ENCODE measurements at regions not wholly inside any gene's neighbourhood (a gene's known extent, or its start where the extent isn't known, plus 50 kb on each side); places are given as distances from the start of the nearest gene placed in this dataset.

GRCh38 chr6:111978532-111979149 lies 75.3 kb upstream of the CCN6 start:
- ATAC-seq, result no peak
- no peak overlapping the region for H3K27ac ChIP-seq
- DNase-seq, result no peak
- no peaks in the 10 kb centered on the region for H3K27me3 ChIP-seq
- H3K4me1 ChIP-seq, result no peaks in the 10 kb centered on the region
- no peaks in the 10 kb centered on the region for H3K9me3 ChIP-seq
- WGBS (ENCODE audit: insufficient coverage, low coverage, low lambda C conversion rate, missing lambda C conversion rate), result 69% methylated on average over 2 of the region's 3 CpGs
- TF ChIP-seq CTCF (IDR thresholded peaks at IDR 0.05), result no peak
- TF ChIP-seq POLR2A (IDR thresholded peaks at IDR 0.05), result no peak
- no peaks in the 10 kb centered on the region for H3K36me3 ChIP-seq
- intact Hi-C loops (cut with DNase I), result no loop called here
- no peak overlapping the region for H3K4me3 ChIP-seq

- ATAC-seq (no peak), DNase-seq (no peak)
- Histone ChIP-seq H3K4me1 (no peaks in the 10 kb centered on the region), H3K27me3 (no peaks in the 10 kb centered on the region), H3K9me3 (no peaks in the 10 kb centered on the region), H3K27ac (no peak overlapping the region), H3K4me3 (no peak overlapping the region), H3K36me3 (no peaks in the 10 kb centered on the region)
- 66% methylated on average over 6 of the region's 6 CpGs for WGBS (ENCODE audit: insufficient coverage, low coverage, low lambda C conversion rate, missing lambda C conversion rate)
- no peak for TF ChIP-seq POLR2A (IDR thresholded peaks at IDR 0.05)
- TF ChIP-seq CTCF (IDR thresholded peaks at IDR 0.05), result no peak
- intact Hi-C loops (cut with DNase I), result no loop called here
Observed at GRCh38 chr6:111979633-111980032, 74.3 kb upstream of the CCN6 start.

- H3K9me3 ChIP-seq, result no peaks in the 10 kb centered on the region
- no peak overlapping the region for H3K27ac ChIP-seq
- H3K36me3 ChIP-seq, result no peaks in the 10 kb centered on the region
- no peaks in the 10 kb centered on the region for H3K27me3 ChIP-seq
- WGBS (ENCODE audit: insufficient coverage, low coverage, low lambda C conversion rate, missing lambda C conversion rate), result 49% methylated on average over 6 of the region's 6 CpGs
- ATAC-seq (no peak), DNase-seq (no peak)
- intact Hi-C loops (cut with DNase I), result no loop called here
- no peak overlapping the region for H3K4me3 ChIP-seq
- no peak for TF ChIP-seq POLR2A (IDR thresholded peaks at IDR 0.05)
- TF ChIP-seq CTCF (IDR thresholded peaks at IDR 0.05), result no peak
- no peaks in the 10 kb centered on the region for H3K4me1 ChIP-seq
Observed at GRCh38 chr6:111980143-111980542, 73.8 kb upstream of the CCN6 start.

GRCh38 chr6:111980971-111981840 lies 72.7 kb upstream of the CCN6 start:
- intact Hi-C loops (cut with DNase I), result no loop called here
- H3K27me3 ChIP-seq, result no peaks in the 10 kb centered on the region
- DNase-seq, result no peak
- H3K4me3 ChIP-seq, result no peak overlapping the region
- H3K4me1 ChIP-seq, result no peaks in the 10 kb centered on the region
- 42% methylated on average over 6 of the region's 8 CpGs for WGBS (ENCODE audit: insufficient coverage, low coverage, low lambda C conversion rate, missing lambda C conversion rate)
- no peak overlapping the region for H3K27ac ChIP-seq
- no peaks in the 10 kb centered on the region for H3K9me3 ChIP-seq
- no peak for TF ChIP-seq POLR2A (IDR thresholded peaks at IDR 0.05)
- TF ChIP-seq CTCF (IDR thresholded peaks at IDR 0.05), result no peak
- peak; percentile 28 to 69 (median 36) for ATAC-seq
- no peaks in the 10 kb centered on the region for H3K36me3 ChIP-seq

All from right lobe of liver (tissue), 6 donors.